ENCODE measurements at regions not wholly inside any gene's neighbourhood (a gene's known extent, or its start where the extent isn't known, plus 50 kb on each side); places are given as distances from the start of the nearest gene placed in this dataset.

- Histone ChIP-seq H3K4me3 (no peak overlapping the region), H3K27me3 (ENCODE audit: low read depth) (no peaks in the 10 kb centered on the region), H3K4me1 (peaks cover 7% of the 10 kb centered on the region), H3K36me3 (no peaks in the 10 kb centered on the region), H3K9me3 (replicated peaks) (no peaks in the 10 kb centered on the region), H3K27ac (replicated peaks) (peak overlapping the region; percentile 40)
- DNase-seq: no peak
- intact Hi-C loops (cut with micrococcal nuclease): no loop called here
- TF ChIP-seq CTCF (IDR thresholded peaks at IDR 0.05; ENCODE audit: borderline replicate concordance): no peak
These were observed 351.4 kb downstream of the ETS1 start for GRCh38 chr11:128235958-128236357.

- Histone ChIP-seq H3K36me3 (no peaks in the 10 kb centered on the region), H3K4me1 (peaks cover 7% of the 10 kb centered on the region), H3K4me3 (no peak overlapping the region), H3K9me3 (replicated peaks) (no peaks in the 10 kb centered on the region), H3K27ac (replicated peaks) (peak overlapping the region; percentile 40), H3K27me3 (ENCODE audit: low read depth) (no peaks in the 10 kb centered on the region)
- no peak for TF ChIP-seq CTCF (IDR thresholded peaks at IDR 0.05; ENCODE audit: borderline replicate concordance)
- no peak for DNase-seq
- intact Hi-C loops (cut with micrococcal nuclease): no loop called here
These were observed 351.9 kb downstream of the ETS1 start for GRCh38 chr11:128235426-128235825.

- intact Hi-C loops (cut with micrococcal nuclease): no loop called here
- H3K36me3 ChIP-seq: no peaks in the 10 kb centered on the region
- no peak for TF ChIP-seq CTCF (IDR thresholded peaks at IDR 0.05; ENCODE audit: borderline replicate concordance)
- no peak overlapping the region for H3K4me3 ChIP-seq
- H3K9me3 ChIP-seq (replicated peaks): no peaks in the 10 kb centered on the region
- peaks cover 7% of the 10 kb centered on the region for H3K4me1 ChIP-seq
- no peak overlapping the region for H3K27ac ChIP-seq (replicated peaks)
- H3K27me3 ChIP-seq (ENCODE audit: low read depth): no peaks in the 10 kb centered on the region
- DNase-seq: no peak
These were observed 353.2 kb downstream of the ETS1 start for GRCh38 chr11:128234143-128234542.

GRCh38 chr11:128232588-128232987, 354.8 kb downstream of the ETS1 start:
- intact Hi-C loops (cut with micrococcal nuclease): no loop called here
- Histone ChIP-seq H3K36me3 (no peaks in the 10 kb centered on the region), H3K4me1 (peaks cover 7% of the 10 kb centered on the region), H3K4me3 (no peak overlapping the region), H3K27ac (replicated peaks) (no peak overlapping the region), H3K27me3 (ENCODE audit: low read depth) (no peaks in the 10 kb centered on the region), H3K9me3 (replicated peaks) (no peaks in the 10 kb centered on the region)
- no peak for DNase-seq
- TF ChIP-seq CTCF (IDR thresholded peaks at IDR 0.05; ENCODE audit: borderline replicate concordance): no peak

GRCh38 chr11:128231845-128232410, 355.4 kb downstream of the ETS1 start:
- intact Hi-C loops (cut with micrococcal nuclease): no loop called here
- no peak for TF ChIP-seq CTCF (IDR thresholded peaks at IDR 0.05; ENCODE audit: borderline replicate concordance)
- Histone ChIP-seq H3K27ac (replicated peaks) (no peak overlapping the region), H3K27me3 (ENCODE audit: low read depth) (no peaks in the 10 kb centered on the region), H3K4me1 (peaks cover 7% of the 10 kb centered on the region), H3K9me3 (replicated peaks) (no peaks in the 10 kb centered on the region), H3K36me3 (no peaks in the 10 kb centered on the region), H3K4me3 (no peak overlapping the region)
- DNase-seq: no peak

Data from left ventricle myocardium inferior (tissue), 1 donor.